Neural cell (in vitro differentiated cells): ENCODE measurements at regions not wholly inside any gene's neighbourhood (a gene's known extent, or its start where the extent isn't known, plus 50 kb on each side); places are given as distances from the start of the nearest gene placed in this dataset.

Experiments
- H2AFZ ChIP-seq: fragments of 200-600, 300-800 bp; sonication (generic), shearing (Covaris generic); 2 replicates; pipeline ENCODE4 v1.6.0; 2014; ENCODE audit warnings: low read depth, mild to moderate bottlenecking, antibody characterized with exemption, low read length, moderate library complexity
- H3F3A ChIP-seq: fragments of 200-600 bp; shearing (Covaris generic); 2 replicates; pipeline ENCODE4 v1.6.1; 2016; ENCODE audit warnings: mild to moderate bottlenecking, moderate library complexity, mixed read lengths, antibody characterized with exemption, low read length; ENCODE audit not compliant: insufficient read depth, poor library complexity, severe bottlenecking
- H3K27ac ChIP-seq: fragments of 200-600, 300-800 bp; sonication (generic), shearing (Covaris generic); 2 replicates; pipeline ENCODE4 v1.5.1; 2014; ENCODE audit warnings: mild to moderate bottlenecking, low read length, moderate library complexity
- H3K27me3 ChIP-seq: fragments of 300-800, 200-600 bp; sonication (generic), shearing (Covaris generic); 2 replicates; pipeline ENCODE4 v1.6.0; 2014; ENCODE audit warnings: mild to moderate bottlenecking, low read depth, low read length, moderate library complexity; ENCODE audit not compliant: insufficient read depth
- H3K36me3 ChIP-seq: fragments of 300-800, 200-600 bp; sonication (generic), shearing (Covaris generic); 2 replicates; pipeline ENCODE4 v1.5.1; 2014; ENCODE audit warnings: mild to moderate bottlenecking, antibody characterized with exemption, low read length, moderate library complexity; ENCODE audit not compliant: insufficient read depth
- H3K4me2 ChIP-seq: fragments of 300-800, 200-600 bp; sonication (generic), shearing (Covaris generic); 2 replicates; pipeline ENCODE4 v1.6.0; 2014; ENCODE audit warnings: mild to moderate bottlenecking, low read length
- H3K4me3 ChIP-seq: fragments of 300-800, 200-600 bp; sonication (generic), shearing (Covaris generic); 2 replicates; pipeline ENCODE4 v1.5.1; 2014; ENCODE audit warnings: mild to moderate bottlenecking, low read length, moderate library complexity
- H3K79me2 ChIP-seq: fragments of 200-600 bp; shearing (Covaris generic); replicated peaks from 2 replicates; pipeline ENCODE4 v1.6.0; 2014; ENCODE audit warnings: mild to moderate bottlenecking, low read length, moderate library complexity; ENCODE audit not compliant: insufficient read depth
- H3K9ac ChIP-seq: fragments of 300-800, 200-600 bp; sonication (generic), shearing (Covaris generic); 2 replicates; pipeline ENCODE4 v1.6.1; 2016; ENCODE audit warnings: mild to moderate bottlenecking, low read length, mixed read lengths
- H3K9me2 ChIP-seq: fragments of 200-600 bp; shearing (Covaris generic); 2 replicates; pipeline ENCODE4 v1.6.1; 2016; ENCODE audit warnings: mild to moderate bottlenecking, low read length, mixed read lengths; ENCODE audit not compliant: insufficient read depth
- H3K9me3 ChIP-seq: fragments of 200-600, 300-800 bp; sonication (generic), shearing (Covaris generic); 2 replicates; pipeline ENCODE4 v1.6.1; 2016; ENCODE audit warnings: mild to moderate bottlenecking, mixed run types, low read length, moderate library complexity, mixed read lengths
- H4K20me1 ChIP-seq: fragments of 200-600 bp; shearing (Covaris generic); 2 replicates; pipeline ENCODE4 v1.6.1; 2016; ENCODE audit warnings: mild to moderate bottlenecking, mixed run types; ENCODE audit not compliant: insufficient read depth
- CTCF ChIP-seq: fragments of 450-650 bp; IDR thresholded peaks from 2 replicates; pipeline ENCODE4 v1.5.1; 2014; ENCODE audit warnings: antibody characterized with exemption, mild to moderate bottlenecking, moderate library complexity; ENCODE audit not compliant: poor library complexity, severe bottlenecking
- EP300 ChIP-seq: fragments of 450-650 bp; conservative IDR thresholded peaks from 2 replicates; pipeline ENCODE4 v1.6.1; 2014; ENCODE audit warnings: antibody characterized with exemption, mild to moderate bottlenecking, moderate library complexity; ENCODE audit not compliant: poor library complexity, severe bottlenecking
- EZH2 ChIP-seq: fragments of 200-600, 300-800 bp; shearing (Covaris generic), sonication (generic); IDR thresholded peaks from 2 replicates; pipeline ENCODE4 v1.6.1; 2014; ENCODE audit warnings: antibody characterized with exemption, low read length, borderline replicate concordance, mild to moderate bottlenecking; ENCODE audit not compliant: insufficient read depth, poor library complexity, severe bottlenecking
- MXI1 ChIP-seq: fragments of 450-650 bp; conservative IDR thresholded peaks from 2 replicates; pipeline ENCODE4 v1.6.1; 2014; ENCODE audit warnings: antibody characterized with exemption, mild to moderate bottlenecking; ENCODE audit not compliant: poor library complexity, severe bottlenecking
- POLR2AphosphoS5 ChIP-seq: IDR thresholded peaks from 2 replicates; pipeline ENCODE4 v1.6.1; 2012
- RAD21 ChIP-seq: fragments of 450-650 bp; conservative IDR thresholded peaks from 2 replicates; pipeline ENCODE4 v1.6.1; 2014; ENCODE audit warnings: antibody characterized with exemption, mild to moderate bottlenecking, moderate library complexity
- SMC3 ChIP-seq: fragments of 450-650 bp; conservative IDR thresholded peaks from 2 replicates; pipeline ENCODE4 v1.6.1; 2014; ENCODE audit warnings: antibody characterized with exemption, mild to moderate bottlenecking, moderate library complexity; ENCODE audit not compliant: poor library complexity
- TAF1 ChIP-seq: IDR thresholded peaks from 2 replicates; pipeline ENCODE4 v1.6.1; 2012; ENCODE audit warnings: low read depth
- TF ChIP-seq, protein P1 (sequence below): IDR thresholded peaks from 2 replicates; pipeline ENCODE4 v1.6.1; 2012; ENCODE audit warnings: borderline replicate concordance

- Histone ChIP-seq H3K4me2 (no peak overlapping the region), H3K4me3 (no peak overlapping the region), H3K36me3 (no peaks in the 10 kb centered on the region), H2AFZ (no peak overlapping the region), H3K27ac (no peak overlapping the region), H3K9ac (no peak overlapping the region), H3K9me3 (no peaks in the 10 kb centered on the region), H3K79me2 (no peaks in the 10 kb centered on the region), H3K9me2 (no peaks in the 10 kb centered on the region), H3F3A (peaks cover 2% of the 10 kb centered on the region), H3K27me3 (no peaks in the 10 kb centered on the region), H4K20me1 (no peaks in the 10 kb centered on the region)
- no peak for TF ChIP-seq POLR2AphosphoS5
- TF ChIP-seq RAD21 = no peak
- no peak for TF ChIP-seq MXI1
- TF ChIP-seq EP300 = no peak
Measured at GRCh38 chr2:56018267-56018666, 94.7 kb upstream of the EFEMP1 start.

DNA sequence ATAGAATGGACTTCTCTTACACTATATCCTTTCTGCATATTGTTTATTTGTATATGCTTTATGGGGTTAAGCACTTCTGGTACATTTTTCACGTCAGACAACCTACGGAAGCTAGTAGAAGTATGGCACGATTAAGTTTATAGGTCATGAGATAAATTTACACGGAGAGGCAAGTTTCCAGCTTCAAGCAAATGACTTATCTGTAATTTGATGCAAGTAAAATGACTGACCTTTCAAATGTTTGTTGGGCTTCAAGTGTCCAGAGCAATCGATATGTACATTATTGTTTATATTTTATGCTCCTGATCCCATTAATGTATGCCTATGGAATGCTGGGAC is 97.5 kb upstream of the EFEMP1 start:
- no peaks in the 10 kb centered on the region for H3K9me3 ChIP-seq
- no peaks in the 10 kb centered on the region for H4K20me1 ChIP-seq
- TF ChIP-seq POLR2AphosphoS5 = no peak
- TF ChIP-seq TAF1 = no peak
- TF ChIP-seq SMC3 = no peak
- no peak for TF ChIP-seq EZH2
- no peaks in the 10 kb centered on the region for H3F3A ChIP-seq
- no peak overlapping the region for H3K9ac ChIP-seq
- H3K4me3 ChIP-seq = no peak overlapping the region
- no peaks in the 10 kb centered on the region for H3K27me3 ChIP-seq
- H3K27ac ChIP-seq = no peak overlapping the region
- no peaks in the 10 kb centered on the region for H3K9me2 ChIP-seq
- no peaks in the 10 kb centered on the region for H3K36me3 ChIP-seq
- H3K79me2 ChIP-seq = no peaks in the 10 kb centered on the region
- no peak overlapping the region for H3K4me2 ChIP-seq
- H2AFZ ChIP-seq = no peak overlapping the region

DNA sequence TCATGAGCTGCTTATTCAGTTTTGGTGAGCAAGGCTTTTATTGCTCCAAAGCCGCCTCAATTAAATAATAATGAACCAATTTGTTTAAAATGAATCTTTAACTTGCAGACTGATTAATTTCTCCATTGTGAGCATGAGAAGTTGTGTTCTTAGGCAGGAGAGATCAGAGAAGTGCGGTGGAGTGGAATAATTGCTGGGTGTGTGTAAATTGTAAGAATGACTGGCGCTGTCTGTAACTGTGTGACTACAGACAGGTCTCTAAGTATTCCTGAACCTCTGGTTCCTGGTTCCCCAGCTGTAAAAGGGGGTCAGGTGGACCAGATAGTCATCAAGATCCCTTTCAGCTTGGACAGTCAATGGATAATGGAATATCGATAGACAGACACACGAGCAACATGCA is 98.0 kb upstream of the EFEMP1 start:
- TF ChIP-seq EZH2 = no peak
- TF ChIP-seq EP300 = no peak
- no peak for TF ChIP-seq TAF1
- Histone ChIP-seq H4K20me1 (no peaks in the 10 kb centered on the region), H3K9ac (no peak overlapping the region), H3K79me2 (no peaks in the 10 kb centered on the region), H3K27me3 (no peaks in the 10 kb centered on the region), H2AFZ (no peak overlapping the region), H3F3A (no peaks in the 10 kb centered on the region), H3K27ac (no peak overlapping the region), H3K4me3 (no peak overlapping the region), H3K9me2 (no peaks in the 10 kb centered on the region), H3K9me3 (no peaks in the 10 kb centered on the region), H3K36me3 (no peaks in the 10 kb centered on the region), H3K4me2 (no peak overlapping the region)

- no peak overlapping the region for H2AFZ ChIP-seq
- H3K79me2 ChIP-seq = no peaks in the 10 kb centered on the region
- no peaks in the 10 kb centered on the region for H3F3A ChIP-seq
- no peaks in the 10 kb centered on the region for H4K20me1 ChIP-seq
- TF ChIP-seq TAF1 (no peak), SMC3 (no peak), CTCF (no peak), EZH2 (no peak), RAD21 (no peak), MXI1 (no peak)
- TF ChIP-seq, protein P1, sequence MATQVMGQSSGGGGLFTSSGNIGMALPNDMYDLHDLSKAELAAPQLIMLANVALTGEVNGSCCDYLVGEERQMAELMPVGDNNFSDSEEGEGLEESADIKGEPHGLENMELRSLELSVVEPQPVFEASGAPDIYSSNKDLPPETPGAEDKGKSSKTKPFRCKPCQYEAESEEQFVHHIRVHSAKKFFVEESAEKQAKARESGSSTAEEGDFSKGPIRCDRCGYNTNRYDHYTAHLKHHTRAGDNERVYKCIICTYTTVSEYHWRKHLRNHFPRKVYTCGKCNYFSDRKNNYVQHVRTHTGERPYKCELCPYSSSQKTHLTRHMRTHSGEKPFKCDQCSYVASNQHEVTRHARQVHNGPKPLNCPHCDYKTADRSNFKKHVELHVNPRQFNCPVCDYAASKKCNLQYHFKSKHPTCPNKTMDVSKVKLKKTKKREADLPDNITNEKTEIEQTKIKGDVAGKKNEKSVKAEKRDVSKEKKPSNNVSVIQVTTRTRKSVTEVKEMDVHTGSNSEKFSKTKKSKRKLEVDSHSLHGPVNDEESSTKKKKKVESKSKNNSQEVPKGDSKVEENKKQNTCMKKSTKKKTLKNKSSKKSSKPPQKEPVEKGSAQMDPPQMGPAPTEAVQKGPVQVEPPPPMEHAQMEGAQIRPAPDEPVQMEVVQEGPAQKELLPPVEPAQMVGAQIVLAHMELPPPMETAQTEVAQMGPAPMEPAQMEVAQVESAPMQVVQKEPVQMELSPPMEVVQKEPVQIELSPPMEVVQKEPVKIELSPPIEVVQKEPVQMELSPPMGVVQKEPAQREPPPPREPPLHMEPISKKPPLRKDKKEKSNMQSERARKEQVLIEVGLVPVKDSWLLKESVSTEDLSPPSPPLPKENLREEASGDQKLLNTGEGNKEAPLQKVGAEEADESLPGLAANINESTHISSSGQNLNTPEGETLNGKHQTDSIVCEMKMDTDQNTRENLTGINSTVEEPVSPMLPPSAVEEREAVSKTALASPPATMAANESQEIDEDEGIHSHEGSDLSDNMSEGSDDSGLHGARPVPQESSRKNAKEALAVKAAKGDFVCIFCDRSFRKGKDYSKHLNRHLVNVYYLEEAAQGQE = no peak
- H3K9me2 ChIP-seq = no peaks in the 10 kb centered on the region
- H3K4me3 ChIP-seq = no peak overlapping the region
- no peaks in the 10 kb centered on the region for H3K27me3 ChIP-seq
- no peak overlapping the region for H3K4me2 ChIP-seq
- no peaks in the 10 kb centered on the region for H3K36me3 ChIP-seq
- H3K9me3 ChIP-seq = no peaks in the 10 kb centered on the region
- no peak overlapping the region for H3K27ac ChIP-seq
- no peak overlapping the region for H3K9ac ChIP-seq
Measured at GRCh38 chr2:56025469-56026193, 102.0 kb upstream of the EFEMP1 start.
